SHP77 (cell line): ENCODE measurements at regions not wholly inside any gene's neighbourhood (a gene's known extent, or its start where the extent isn't known, plus 50 kb on each side); places are given as distances from the start of the nearest gene placed in this dataset.
"Not testable (repeated sequence)": the region's sequence is repeated elsewhere in the genome, so short reads cannot be mapped to it uniquely, and the experiment has no call there.

Experiments used
- DNase-seq, 2 experiments: peaks; one replicate each; lab custom pipeline; 2025; lab: John Stamatoyannopoulos, UW

DNA sequence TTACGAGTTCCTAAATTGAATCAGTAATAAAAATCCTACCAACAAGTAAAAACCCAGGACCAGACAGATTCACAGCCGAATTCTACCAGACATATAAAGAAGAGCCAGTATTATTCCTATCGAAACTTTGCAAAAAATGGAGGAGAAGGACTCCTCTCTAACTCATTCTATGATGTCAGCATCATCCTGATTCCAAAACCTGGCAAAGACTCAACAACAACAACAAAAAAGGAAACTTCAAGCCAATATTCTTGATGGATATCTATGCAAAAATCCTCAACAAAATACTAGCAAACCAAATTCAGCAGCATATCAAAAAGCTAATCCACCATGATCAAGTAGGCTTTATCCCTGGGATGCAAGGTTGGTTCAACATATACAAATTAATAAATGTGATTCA, 84.6 kb upstream of the ADRB2 start:
- not testable (repeated sequence) for DNase-seq

DNA sequence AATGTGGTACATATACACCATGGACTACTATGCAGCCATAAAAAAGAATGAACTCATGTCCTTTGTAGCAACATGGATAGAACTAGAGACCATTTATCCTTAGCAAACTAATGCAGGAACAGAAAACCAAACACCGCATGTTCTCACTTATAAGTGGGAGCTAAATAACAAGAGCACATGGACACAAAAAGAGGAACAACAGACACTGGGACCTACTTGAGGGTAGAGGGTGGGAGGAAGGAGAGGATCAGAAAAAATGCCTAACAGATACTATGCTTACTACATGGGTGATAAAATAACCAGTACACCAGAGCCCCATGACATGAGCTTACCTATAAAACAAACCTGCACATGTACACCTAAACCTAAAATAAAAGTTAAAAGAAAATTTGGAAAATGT, 82.0 kb upstream of the ADRB2 start:
- not testable (repeated sequence) for DNase-seq

DNA sequence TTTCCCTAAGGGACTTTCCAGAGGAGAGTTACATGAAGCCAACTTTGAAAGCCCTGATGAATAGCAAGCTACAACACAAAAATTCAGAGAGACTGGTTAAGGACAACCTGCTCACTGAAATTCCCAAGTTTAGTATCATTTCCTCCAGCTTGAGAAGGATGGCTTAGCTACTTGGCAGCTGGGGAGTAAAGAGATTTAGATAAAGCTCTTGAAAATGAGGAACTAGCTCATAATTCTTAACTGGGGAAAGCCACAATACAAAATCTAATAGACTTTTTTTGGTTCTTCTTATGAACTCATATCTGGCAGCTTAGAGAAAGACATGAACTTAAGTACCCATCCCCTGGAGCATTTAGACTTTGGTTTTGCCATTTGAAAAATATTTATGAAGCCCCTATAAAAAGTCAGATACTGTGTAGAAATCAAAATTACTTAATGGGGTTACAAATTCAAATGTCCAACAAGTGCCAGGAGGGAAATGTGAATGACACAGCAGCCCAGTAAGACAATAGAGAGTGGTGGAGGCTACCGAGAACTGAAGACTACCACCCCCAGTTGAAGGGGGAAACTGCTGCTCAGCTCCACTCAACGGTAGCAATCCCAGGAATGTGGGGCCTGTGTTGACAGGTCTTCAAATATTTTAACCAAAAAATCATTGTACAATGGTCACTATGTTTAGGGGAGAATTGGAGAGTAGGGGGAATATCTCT, 79.4 kb upstream of the ADRB2 start:
- no peak for DNase-seq

DNA sequence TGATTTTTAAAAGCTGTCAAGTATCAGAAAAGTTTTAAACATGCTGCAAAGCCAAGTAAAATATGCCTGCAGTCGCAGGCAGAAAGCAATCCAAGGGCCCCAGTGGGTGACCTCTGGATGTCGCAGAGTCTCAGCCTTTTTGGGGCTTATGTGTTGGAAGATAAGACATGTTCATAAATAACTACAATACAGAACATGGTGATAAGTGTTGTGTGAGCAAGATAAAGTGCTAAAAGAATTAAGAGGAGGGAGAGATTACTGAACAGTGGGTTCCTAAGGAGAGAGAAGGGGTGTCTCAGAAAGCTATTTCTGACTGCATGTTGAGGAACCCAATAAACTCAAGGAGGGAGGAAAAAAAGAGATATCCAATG, 78.9 kb upstream of the ADRB2 start:
- DNase-seq = no peak

DNA sequence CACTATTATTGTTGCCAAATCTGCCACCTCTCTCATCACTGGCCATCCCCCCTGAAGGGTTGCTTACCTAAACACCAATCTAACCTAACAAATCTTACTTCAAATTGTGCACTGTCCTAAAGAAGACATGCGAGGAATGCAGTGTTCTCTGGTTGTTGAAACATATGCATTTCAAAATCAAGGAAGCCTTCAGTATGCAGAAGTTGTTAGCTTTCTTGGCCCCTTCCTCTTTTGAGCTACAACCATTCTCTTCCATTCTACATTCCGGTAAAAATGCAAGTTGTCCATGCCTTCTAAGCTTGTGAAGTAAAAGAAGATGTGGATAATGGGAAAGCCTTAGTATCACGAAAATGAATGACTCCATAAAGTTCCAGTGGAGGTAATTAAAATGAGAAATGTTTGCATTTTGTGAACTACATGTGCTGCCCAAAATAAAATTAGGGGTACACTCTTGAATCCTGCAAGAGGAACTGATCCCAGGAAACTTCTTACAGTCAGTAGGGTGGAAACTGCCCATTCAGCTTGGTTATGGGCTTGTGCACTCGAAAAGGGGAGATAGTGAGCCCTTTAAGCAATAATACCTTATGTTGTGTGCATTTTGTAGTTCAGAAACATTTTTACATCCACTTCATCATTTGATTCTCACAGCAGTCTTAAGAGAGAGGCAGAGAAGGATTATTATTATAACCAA, 77.6 kb upstream of the ADRB2 start:
- DNase-seq = no peak

DNA sequence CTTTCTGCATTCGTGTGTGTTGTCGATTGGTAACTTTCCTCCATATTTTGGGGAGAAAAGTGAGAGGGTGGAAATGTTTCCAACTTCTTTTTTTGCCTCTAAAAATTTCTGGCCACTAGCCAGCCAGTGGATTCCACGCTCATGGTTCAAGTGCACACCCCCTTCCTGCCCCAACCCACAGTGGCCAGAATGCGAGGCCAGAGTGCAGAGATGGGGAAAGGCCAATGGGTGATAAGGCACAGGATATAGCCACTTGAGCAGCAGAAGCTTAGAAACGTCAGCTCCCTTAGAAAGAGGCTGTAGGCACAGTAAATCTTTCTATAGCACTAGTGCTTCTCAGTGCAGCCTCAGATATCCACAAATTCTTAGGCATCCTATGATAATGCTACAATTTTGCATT, 75.8 kb upstream of the ADRB2 start:
- DNase-seq = no peak

DNA sequence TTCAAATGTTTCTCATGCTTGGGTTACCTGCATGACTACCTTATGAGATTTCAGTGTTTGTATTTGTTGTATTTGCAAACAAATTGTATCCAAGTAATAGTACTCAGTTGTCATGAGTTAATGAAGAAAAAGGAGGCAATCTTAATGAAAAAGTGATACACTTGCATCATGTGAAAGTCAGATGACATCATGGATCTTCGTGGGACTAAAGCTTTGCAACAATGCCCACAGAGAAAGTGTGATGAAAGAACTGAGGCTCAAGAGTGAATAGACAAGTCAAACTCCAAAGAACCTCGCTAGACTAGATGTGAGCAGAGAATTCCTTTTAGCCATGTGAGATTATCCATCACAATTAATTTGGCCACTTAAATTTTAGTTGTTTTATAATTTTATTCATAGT, 75.4 kb upstream of the ADRB2 start:
- DNase-seq = no peak

DNA sequence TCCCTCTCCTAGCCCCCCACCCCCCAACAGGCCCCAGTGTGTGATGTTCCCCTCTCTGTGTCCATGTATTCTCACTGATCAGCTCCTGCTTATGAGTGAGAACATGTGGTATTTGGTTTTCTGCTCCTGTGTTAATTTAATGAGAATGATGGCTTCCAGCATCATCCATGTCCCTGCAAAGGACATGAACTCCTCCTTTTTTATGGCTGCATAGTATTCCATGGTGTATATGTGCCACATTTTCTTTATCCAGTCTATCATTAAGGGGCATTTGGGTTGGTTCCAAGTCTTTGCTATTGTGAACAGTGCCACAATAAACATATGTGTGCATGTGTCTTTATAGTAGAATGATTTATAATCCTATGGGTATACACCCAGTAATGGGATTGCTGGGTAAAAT, 74.0 kb upstream of the ADRB2 start:
- DNase-seq = not testable (repeated sequence)

DNA sequence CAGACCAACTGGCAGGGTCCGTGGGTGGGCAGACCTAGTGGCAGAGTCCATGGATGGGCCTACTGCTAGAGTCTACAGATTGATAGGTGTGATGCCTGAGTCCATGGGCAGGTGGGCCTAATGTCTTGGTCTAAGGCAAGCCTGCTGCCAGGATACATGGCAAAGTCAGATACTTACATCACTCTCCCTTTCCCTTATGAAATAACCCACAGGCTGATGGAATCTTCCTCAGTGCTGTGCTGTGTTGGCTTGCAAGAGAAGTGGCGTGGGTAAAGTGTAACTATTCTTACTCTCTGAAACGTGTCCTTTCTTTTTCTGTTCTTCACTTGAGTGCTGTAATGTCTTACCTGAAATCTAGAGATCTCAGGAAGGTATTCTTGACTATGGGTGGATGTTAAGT, 67.3 kb upstream of the ADRB2 start:
- no peak for DNase-seq

DNA sequence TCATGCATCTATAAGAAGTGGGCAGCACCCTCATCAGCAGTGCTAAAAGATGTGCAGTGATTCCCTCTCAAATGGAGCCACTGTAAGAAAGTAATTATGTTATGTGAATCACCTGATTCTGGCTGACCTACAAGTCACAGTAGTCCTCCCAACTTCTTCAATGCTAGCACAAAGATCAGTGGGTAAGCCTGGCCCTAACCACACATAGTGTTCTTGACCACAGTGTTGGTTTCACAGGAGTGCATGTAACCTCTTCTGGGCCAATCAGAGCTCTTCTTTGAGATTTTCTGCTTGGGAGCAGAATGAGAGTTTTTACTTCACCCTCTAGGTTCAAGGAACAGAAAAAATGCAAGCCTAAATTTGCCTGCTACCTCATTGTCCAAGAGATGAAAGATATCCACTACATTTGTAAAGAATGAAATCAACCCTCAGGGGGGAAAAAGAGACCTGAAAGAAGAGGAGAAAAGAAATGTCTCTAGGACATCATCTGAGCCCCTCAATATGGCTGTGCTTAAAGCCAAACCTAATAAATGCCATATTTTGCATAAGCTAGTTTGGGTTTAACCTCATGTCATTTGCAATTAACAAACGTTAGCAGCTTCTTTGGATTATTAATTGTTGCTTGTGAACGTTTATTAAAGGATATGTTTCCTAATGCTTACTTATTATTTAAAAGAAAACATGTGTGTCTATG, 65.3 kb upstream of the ADRB2 start:
- no peak for DNase-seq

DNA sequence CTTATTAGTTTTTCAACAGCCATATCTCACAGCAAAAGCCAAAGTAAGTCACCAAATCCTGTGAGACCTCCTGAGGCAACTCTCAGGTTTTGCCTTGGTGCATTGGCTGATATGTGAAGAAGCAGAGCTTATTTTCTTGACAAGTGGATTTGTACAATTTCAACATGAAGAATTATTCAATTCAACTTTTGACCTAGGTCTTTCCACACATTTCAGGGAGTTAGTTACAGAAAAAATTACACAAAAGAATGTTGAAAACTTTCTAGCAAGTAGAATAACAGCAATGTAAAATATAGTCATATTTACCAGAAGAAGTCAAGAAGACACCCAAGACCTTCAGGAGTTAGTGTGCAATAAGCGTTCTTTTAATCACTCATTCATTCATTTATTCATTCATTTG, 62.4 kb upstream of the ADRB2 start:
- DNase-seq = no peak

DNA sequence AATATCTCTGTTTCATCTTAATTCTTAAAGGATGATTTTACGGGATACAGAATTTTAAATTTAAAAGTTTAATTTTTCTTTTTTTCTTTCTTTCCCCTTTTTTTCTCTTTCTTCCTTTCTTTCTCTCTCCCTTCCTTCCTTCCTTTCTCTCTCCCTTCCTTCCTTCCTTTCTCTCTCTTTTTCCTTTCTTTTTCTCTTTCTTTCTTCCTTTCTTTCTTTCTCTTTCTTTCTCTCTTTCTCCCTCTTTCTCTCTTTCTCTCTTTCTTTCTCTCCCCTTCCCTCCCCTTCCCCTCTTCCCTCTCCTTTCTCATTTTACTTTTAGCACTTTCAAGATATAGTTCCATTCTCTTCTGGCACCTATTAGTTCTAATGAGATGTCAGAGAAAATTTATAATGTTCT, 61.4 kb upstream of the ADRB2 start:
- DNase-seq = no peak

DNA sequence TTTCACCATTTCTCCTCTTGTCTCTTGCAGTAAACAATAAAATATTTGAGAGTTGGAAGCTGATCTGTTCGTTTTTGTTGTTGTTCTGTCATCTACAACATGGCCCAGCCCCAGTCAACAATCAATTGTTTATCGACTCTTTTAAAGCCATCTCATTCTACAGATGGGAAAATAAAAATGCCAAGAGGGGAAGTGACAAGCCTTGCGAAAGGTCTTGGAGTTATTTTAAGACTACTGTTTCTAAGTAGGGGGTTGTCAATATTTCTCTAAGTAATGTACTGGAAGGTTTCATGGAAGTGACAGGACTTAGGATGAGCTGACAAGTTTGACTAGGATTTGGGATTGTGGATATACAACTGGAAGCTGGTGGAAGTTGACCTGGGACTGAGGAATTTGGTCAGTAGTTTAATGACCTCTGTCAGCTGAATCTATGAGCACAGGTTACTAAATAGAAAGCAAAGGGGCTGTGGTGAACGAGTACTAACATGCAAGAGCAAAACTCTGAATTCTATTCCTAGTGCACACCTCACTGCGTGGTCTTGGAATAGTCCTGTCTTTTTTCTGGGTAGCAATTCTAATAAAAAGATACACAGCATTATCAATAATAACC, 57.5 kb upstream of the ADRB2 start:
- no peak for DNase-seq

DNA sequence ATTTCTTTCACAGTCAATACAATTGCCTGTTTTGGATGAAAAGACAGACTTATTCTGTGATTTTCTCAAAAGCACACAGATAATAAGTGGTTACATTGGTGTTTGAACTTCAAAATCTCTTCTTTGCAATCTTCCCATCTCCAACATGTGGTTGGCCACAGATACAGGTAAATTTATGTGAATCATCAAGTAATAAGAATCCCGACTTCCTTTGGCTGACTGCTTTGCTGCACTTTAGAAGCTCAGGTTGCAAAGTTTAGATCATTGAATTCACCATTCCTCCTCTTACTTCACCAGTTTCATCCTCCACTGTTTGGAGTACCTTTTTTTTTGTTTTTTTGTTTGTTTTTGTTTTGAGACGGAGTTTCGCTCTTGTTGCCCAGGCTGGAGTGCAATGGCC, 56.5 kb upstream of the ADRB2 start:
- no peak for DNase-seq

DNA sequence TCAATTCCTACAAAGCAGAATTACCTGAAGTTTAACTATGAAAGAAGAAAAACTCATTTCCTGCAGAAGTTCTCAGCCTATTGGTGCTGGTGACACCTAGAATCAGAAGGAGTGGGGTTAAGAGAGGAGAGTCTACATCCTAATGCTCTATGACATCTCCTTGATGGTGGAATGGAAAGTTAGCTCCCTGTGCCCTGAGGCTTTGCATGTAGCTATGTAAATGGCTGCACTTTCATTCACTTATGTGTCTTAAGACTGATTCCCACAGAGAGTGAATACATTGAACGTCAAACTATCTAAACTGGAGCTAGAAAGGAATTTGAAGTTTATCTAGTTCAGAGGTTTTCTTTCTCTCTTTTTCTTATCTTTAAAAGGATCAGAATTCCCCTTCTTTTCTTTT, 52.1 kb upstream of the ADRB2 start:
- DNase-seq = no peak

DNA sequence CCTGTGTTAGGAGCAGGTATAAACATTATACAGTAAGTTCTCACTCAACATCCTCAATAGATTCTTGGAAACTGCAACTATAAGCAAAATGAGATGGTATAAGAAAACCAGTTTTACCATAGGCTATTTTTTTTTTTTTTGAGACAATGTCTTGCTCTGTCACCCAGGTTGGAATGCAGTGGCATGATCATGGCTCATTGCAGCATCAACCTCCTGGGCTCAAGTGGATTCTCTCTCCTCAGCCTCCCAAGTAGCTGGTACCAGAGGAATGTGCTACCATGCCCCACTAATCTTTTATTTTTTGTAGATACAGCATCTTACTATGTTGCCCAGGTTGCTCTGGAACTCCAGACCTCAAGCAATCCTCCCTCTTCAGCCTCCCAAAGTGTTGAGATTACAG, 50.1 kb upstream of the ADRB2 start:
- DNase-seq = no peak
